ENCODE measurements at regions not wholly inside any gene's neighbourhood (a gene's known extent, or its start where the extent isn't known, plus 50 kb on each side); places are given as distances from the start of the nearest gene placed in this dataset.

- TF ChIP-seq REST (IDR thresholded peaks at IDR 0.05; ENCODE audit: insufficient read depth in 1 of 2, low read depth in 2 of 2, low read length in 1 of 2), result no peak
- no peak for TF ChIP-seq CTCF (IDR thresholded peaks at IDR 0.05)
- no peak for TF ChIP-seq POLR2AphosphoS5 (IDR thresholded peaks at IDR 0.05; ENCODE audit: low read depth, low read length)
- TF ChIP-seq SIN3A (IDR thresholded peaks at IDR 0.05; ENCODE audit: borderline replicate concordance, insufficient read depth, low read depth, low read length), result no peak
Observed at GRCh38 chr15:45943240-45943639, 308.4 kb downstream of the SQOR start.
